ENCODE measurements at regions not wholly inside any gene's neighbourhood (a gene's known extent, or its start where the extent isn't known, plus 50 kb on each side); places are given as distances from the start of the nearest gene placed in this dataset.

- DNase-seq (no peak), ATAC-seq (no peak)
- TF ChIP-seq CTCF (IDR thresholded peaks at IDR 0.05) (no peak), POLR2A (IDR thresholded peaks at IDR 0.05) (no peak)
- Histone ChIP-seq H3K27me3 (no peaks in the 10 kb centered on the region), H3K4me3 (no peak overlapping the region), H3K36me3 (no peaks in the 10 kb centered on the region), H3K9me3 (no peaks in the 10 kb centered on the region), H3K4me1 (peaks cover 0 to 11% (median 1%) of the 10 kb centered on the region in 12 donors), H3K27ac (no peak overlapping the region)
- intact Hi-C loops (cut with DNase I): no loop called here
- WGBS, 4 donors: 84 to 88% (median 86%) methylated on average over 2 of the region's 2 CpGs
Measured at GRCh38 chr5:107295914-107296313, 374.8 kb downstream of the EFNA5 start.

- DNase-seq (no peak), ATAC-seq (no peak)
- no peaks in the 10 kb centered on the region for H3K9me3 ChIP-seq
- TF ChIP-seq POLR2A (IDR thresholded peaks at IDR 0.05) (no peak), CTCF (IDR thresholded peaks at IDR 0.05) (no peak)
- H3K4me3 ChIP-seq: no peak overlapping the region
- no peaks in the 10 kb centered on the region for H3K36me3 ChIP-seq
- H3K4me1 ChIP-seq: peaks cover 0 to 11% (median 1%) of the 10 kb centered on the region in 12 donors
- H3K27me3 ChIP-seq: no peaks in the 10 kb centered on the region
- intact Hi-C loops (cut with DNase I): no loop called here
- WGBS, 4 donors: 89 to 98% (median 93%) methylated on average over 1 of the region's 1 CpG
- H3K27ac ChIP-seq: no peak overlapping the region
Measured at GRCh38 chr5:107294669-107295068, 376.1 kb downstream of the EFNA5 start.

- no peaks in the 10 kb centered on the region for H3K27me3 ChIP-seq
- no peak overlapping the region for H3K4me3 ChIP-seq
- H3K9me3 ChIP-seq: no peaks in the 10 kb centered on the region
- intact Hi-C loops (cut with DNase I): no loop called here
- TF ChIP-seq CTCF (IDR thresholded peaks at IDR 0.05): no peak
- TF ChIP-seq POLR2A (IDR thresholded peaks at IDR 0.05): no peak
- no peak for DNase-seq
- no peaks in the 10 kb centered on the region for H3K36me3 ChIP-seq
- ATAC-seq: no peak
- H3K4me1 ChIP-seq: peaks cover 0 to 11% (median 1%) of the 10 kb centered on the region in 12 donors
- H3K27ac ChIP-seq: no peak overlapping the region
Measured at GRCh38 chr5:107294211-107294550, 376.6 kb downstream of the EFNA5 start.

GRCh38 chr5:107293541-107294210 is 377.1 kb downstream of the EFNA5 start:
- no peak for DNase-seq
- Histone ChIP-seq H3K4me3 (no peak overlapping the region), H3K36me3 (no peaks in the 10 kb centered on the region), H3K27me3 (no peaks in the 10 kb centered on the region), H3K4me1 (peaks cover 0 to 11% (median 1%) of the 10 kb centered on the region in 12 donors), H3K9me3 (no peaks in the 10 kb centered on the region), H3K27ac (no peak overlapping the region)
- WGBS, 4 donors: 40 to 51% (median 43%) methylated on average over 8 of the region's 8 CpGs
- no peak for ATAC-seq
- no peak for TF ChIP-seq CTCF (IDR thresholded peaks at IDR 0.05)
- no peak for TF ChIP-seq POLR2A (IDR thresholded peaks at IDR 0.05)
- intact Hi-C loops (cut with DNase I): no loop called here
